Endodermal cell (in vitro differentiated cells): ENCODE measurements at regions not wholly inside any gene's neighbourhood (a gene's known extent, or its start where the extent isn't known, plus 50 kb on each side); places are given as distances from the start of the nearest gene placed in this dataset.
A peak's percentile ranks its signal among the peaks of the same experiment; 100 is the strongest.

Experiments
- DNase-seq: peaks from one replicate; pipeline ENCODE4 v3.0.0-alpha.2; 2017
- H3K27ac ChIP-seq: 2 replicates; pipeline ENCODE4 v1.5.1; 2013; ENCODE audit warnings: mild to moderate bottlenecking, low read depth, low read length, moderate library complexity
- H3K27me3 ChIP-seq: 2 replicates; pipeline ENCODE4 v1.6.1; 2013; ENCODE audit warnings: mild to moderate bottlenecking, low read length, moderate library complexity; ENCODE audit not compliant: insufficient read depth, control insufficient read depth, poor library complexity, severe bottlenecking
- H3K36me3 ChIP-seq: 2 replicates; pipeline ENCODE4 v1.7.0; 2013; ENCODE audit warnings: mild to moderate bottlenecking, low read length, moderate library complexity; ENCODE audit not compliant: control insufficient read depth, insufficient read depth
- H3K4me1 ChIP-seq: one replicate; pipeline ENCODE4 v1.7.0; 2013; ENCODE audit warnings: low read length; ENCODE audit not compliant: control insufficient read depth, insufficient read depth
- H3K4me3 ChIP-seq: 2 replicates; pipeline ENCODE4 v1.5.1; 2013; ENCODE audit warnings: mild to moderate bottlenecking, low read length, moderate library complexity
- H3K9ac ChIP-seq: 2 replicates; pipeline ENCODE4 v1.6.1; 2013; ENCODE audit warnings: mild to moderate bottlenecking, low read length, moderate library complexity; ENCODE audit not compliant: poor library complexity, severe bottlenecking; ENCODE audit errors: extremely low read depth
- H3K9me3 ChIP-seq: 2 replicates; pipeline ENCODE4 v1.6.1; 2013; ENCODE audit warnings: mild to moderate bottlenecking, low read length, moderate library complexity; ENCODE audit not compliant: control insufficient read depth
- H3K27ac Mint-ChIP-seq: 2 replicates; pipeline ENCODE4 v1.8.0; 2020; ENCODE audit warnings: mixed read lengths
- H3K27me3 Mint-ChIP-seq: 2 replicates; pipeline ENCODE4 v1.8.0; 2021; ENCODE audit warnings: mild to moderate bottlenecking, mixed read lengths; ENCODE audit not compliant: insufficient read depth
- H3K36me3 Mint-ChIP-seq: 2 replicates; pipeline ENCODE4 v1.8.0; 2020; ENCODE audit warnings: low read depth, mixed read lengths
- H3K4me1 Mint-ChIP-seq: 2 replicates; pipeline ENCODE4 v1.8.0; 2020; ENCODE audit warnings: mixed read lengths
- H3K4me3 Mint-ChIP-seq: 2 replicates; pipeline ENCODE4 v1.8.0; 2020; ENCODE audit warnings: mild to moderate bottlenecking, moderate library complexity, mixed read lengths
- H3K9me3 Mint-ChIP-seq: 2 replicates; pipeline ENCODE4 v1.8.0; 2020; ENCODE audit warnings: mild to moderate bottlenecking, mixed read lengths
- WGBS, 2 experiments: methylation state at CpG; one replicate each; pipeline versions ENCODE4 v1.1.5 to v1.1.7; 2013; ENCODE audit warnings: missing lambda C conversion rate in 2 of 2, mixed read lengths in 1 of 2; ENCODE audit not compliant: insufficient coverage in 1 of 2, insufficient read length in 1 of 2; 5-methylcytosine and 5-hydroxymethylcytosine counted together
- TF ChIP-seq, protein P1 (sequence below): fragments of 200-600 bp; sonication (generic); conservative IDR thresholded peaks from 2 replicates; pipeline ENCODE4 v1.5.0; 2021; ENCODE audit warnings: antibody characterized with exemption, mild to moderate bottlenecking

DNA sequence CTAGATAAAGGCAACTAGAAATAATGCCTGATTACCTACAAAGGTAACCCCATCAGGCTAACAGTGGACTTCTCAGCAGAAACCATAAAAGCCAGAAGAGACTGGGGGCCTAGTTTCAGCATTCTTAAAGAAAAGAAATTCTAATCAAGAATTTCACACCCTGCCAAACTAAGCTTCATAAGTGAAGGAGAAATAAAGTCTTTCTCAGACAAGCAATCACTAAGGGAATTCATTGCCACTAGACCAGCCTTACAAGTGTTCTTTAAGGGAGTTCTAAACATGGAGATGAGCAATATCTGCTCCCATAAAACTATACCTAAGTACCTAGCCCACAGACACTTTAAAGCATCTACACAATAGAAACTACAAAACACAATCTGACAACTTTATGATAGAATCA, 823.5 kb downstream of the PCDH17 start:
- peaks cover 17% of the 10 kb centered on the region for H3K36me3 Mint-ChIP-seq
- H3K27ac Mint-ChIP-seq, result no peak overlapping the region
- Histone ChIP-seq H3K27me3 (no peaks in the 10 kb centered on the region), H3K9ac (no peak overlapping the region), H3K27ac (no peak overlapping the region), H3K9me3 (peaks cover 30% of the 10 kb centered on the region), H3K4me3 (peak overlapping the region; percentile 60), H3K4me1 (no peaks in the 10 kb centered on the region), H3K36me3 (no peaks in the 10 kb centered on the region)
- H3K4me1 Mint-ChIP-seq, result peaks cover 12% of the 10 kb centered on the region
- TF ChIP-seq, protein P1, sequence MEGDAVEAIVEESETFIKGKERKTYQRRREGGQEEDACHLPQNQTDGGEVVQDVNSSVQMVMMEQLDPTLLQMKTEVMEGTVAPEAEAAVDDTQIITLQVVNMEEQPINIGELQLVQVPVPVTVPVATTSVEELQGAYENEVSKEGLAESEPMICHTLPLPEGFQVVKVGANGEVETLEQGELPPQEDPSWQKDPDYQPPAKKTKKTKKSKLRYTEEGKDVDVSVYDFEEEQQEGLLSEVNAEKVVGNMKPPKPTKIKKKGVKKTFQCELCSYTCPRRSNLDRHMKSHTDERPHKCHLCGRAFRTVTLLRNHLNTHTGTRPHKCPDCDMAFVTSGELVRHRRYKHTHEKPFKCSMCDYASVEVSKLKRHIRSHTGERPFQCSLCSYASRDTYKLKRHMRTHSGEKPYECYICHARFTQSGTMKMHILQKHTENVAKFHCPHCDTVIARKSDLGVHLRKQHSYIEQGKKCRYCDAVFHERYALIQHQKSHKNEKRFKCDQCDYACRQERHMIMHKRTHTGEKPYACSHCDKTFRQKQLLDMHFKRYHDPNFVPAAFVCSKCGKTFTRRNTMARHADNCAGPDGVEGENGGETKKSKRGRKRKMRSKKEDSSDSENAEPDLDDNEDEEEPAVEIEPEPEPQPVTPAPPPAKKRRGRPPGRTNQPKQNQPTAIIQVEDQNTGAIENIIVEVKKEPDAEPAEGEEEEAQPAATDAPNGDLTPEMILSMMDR, result no peak
- no peak for DNase-seq
- H3K4me3 Mint-ChIP-seq, result no peak overlapping the region
- peaks cover 28% of the 10 kb centered on the region for H3K9me3 Mint-ChIP-seq
- H3K27me3 Mint-ChIP-seq, result peaks cover 4% of the 10 kb centered on the region

DNA sequence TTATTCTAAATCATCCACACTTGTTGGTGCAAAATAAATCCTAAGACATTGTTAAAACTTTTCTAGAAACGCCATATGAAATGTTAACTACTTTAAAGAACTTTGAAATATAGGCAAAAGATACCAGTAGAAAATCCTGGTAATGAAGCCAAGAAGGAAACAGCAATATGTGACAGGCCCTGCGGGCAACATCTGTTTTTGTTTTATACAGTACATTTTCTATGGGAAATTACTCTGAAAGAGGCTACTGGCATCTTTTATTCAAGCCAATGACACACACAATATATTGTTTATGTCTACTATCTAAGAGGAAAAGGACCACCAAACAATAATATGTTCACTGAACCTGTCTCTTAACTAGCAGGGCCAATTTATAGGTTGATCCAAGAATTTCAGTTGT, 829.7 kb downstream of the PCDH17 start:
- H3K36me3 Mint-ChIP-seq, result peaks cover under 1% of the 10 kb centered on the region
- no peaks in the 10 kb centered on the region for H3K36me3 ChIP-seq
- peaks cover 6% of the 10 kb centered on the region for H3K9me3 Mint-ChIP-seq
- no peaks in the 10 kb centered on the region for H3K27me3 ChIP-seq
- no peak overlapping the region for H3K4me3 ChIP-seq
- H3K9me3 ChIP-seq, result peaks cover under 1% of the 10 kb centered on the region
- no peak overlapping the region for H3K4me3 Mint-ChIP-seq
- H3K27me3 Mint-ChIP-seq, result peaks cover 1% of the 10 kb centered on the region
- TF ChIP-seq, protein P1, result no peak
- no peaks in the 10 kb centered on the region for H3K4me1 Mint-ChIP-seq
- H3K27ac ChIP-seq, result no peak overlapping the region
- DNase-seq, result no peak
- no peak overlapping the region for H3K9ac ChIP-seq
- WGBS, 2 experiments, result 80 to 91% methylated on average over 1 to 2 of the region's 2 CpGs
- no peak overlapping the region for H3K27ac Mint-ChIP-seq
- H3K4me1 ChIP-seq, result no peaks in the 10 kb centered on the region

GRCh38 chr13:58463841-58464240, 832.3 kb downstream of the PCDH17 start:
- TF ChIP-seq, protein P1, result no peak

More at GRCh38 chr13:58463841-58464240, 832.3 kb downstream of the PCDH17 start:
- no peaks in the 10 kb centered on the region for H3K9me3 Mint-ChIP-seq
- no peaks in the 10 kb centered on the region for H3K4me1 Mint-ChIP-seq
- no peaks in the 10 kb centered on the region for H3K4me1 ChIP-seq
- no peak overlapping the region for H3K27ac ChIP-seq
- no peaks in the 10 kb centered on the region for H3K36me3 ChIP-seq
- no peak overlapping the region for H3K4me3 ChIP-seq
- H3K27ac Mint-ChIP-seq, result no peak overlapping the region
- no peaks in the 10 kb centered on the region for H3K27me3 ChIP-seq
- no peak overlapping the region for H3K4me3 Mint-ChIP-seq
- H3K36me3 Mint-ChIP-seq, result no peaks in the 10 kb centered on the region
- DNase-seq, result no peak
- no peaks in the 10 kb centered on the region for H3K9me3 ChIP-seq
- no peak overlapping the region for H3K9ac ChIP-seq
- H3K27me3 Mint-ChIP-seq, result no peaks in the 10 kb centered on the region
